GM18519 (cell line): ENCODE measurements at regions not wholly inside any gene's neighbourhood (a gene's known extent, or its start where the extent isn't known, plus 50 kb on each side); places are given as distances from the start of the nearest gene placed in this dataset.
"Not testable (repeated sequence)": the region's sequence is repeated elsewhere in the genome, so short reads cannot be mapped to it uniquely, and the experiment has no call there.

Source experiments
- ATAC-seq: cut with Tn5 transposase; IDR thresholded peaks from one replicate; pipeline ENCODE4 v1.9.1; 2021; ENCODE audit warnings: mild to moderate bottlenecking, moderate library complexity; ENCODE audit not compliant: unreplicated experiment, low FRiP score

GRCh38 chr4:10866666-10867065, 182.1 kb upstream of the CLNK start:
- ATAC-seq, result no peak

GRCh38 chr4:10861036-10861435, 176.5 kb upstream of the CLNK start:
- ATAC-seq, result no peak

- ATAC-seq, result no peak
Observed at GRCh38 chr4:10856271-10856782, 171.8 kb upstream of the CLNK start.

- no peak for ATAC-seq
Observed at GRCh38 chr4:10853196-10853595, 168.6 kb upstream of the CLNK start.

- no peak for ATAC-seq
Observed at GRCh38 chr4:10841697-10842096, 157.1 kb upstream of the CLNK start.

GRCh38 chr4:10837151-10837550, 152.6 kb upstream of the CLNK start:
- no peak for ATAC-seq

- ATAC-seq, result no peak
Observed at GRCh38 chr4:10832806-10833628, 148.4 kb upstream of the CLNK start.

GRCh38 chr4:10831727-10832408, 147.3 kb upstream of the CLNK start:
- no peak for ATAC-seq

GRCh38 chr4:10828918-10829538, 144.5 kb upstream of the CLNK start:
- ATAC-seq, result not testable (repeated sequence)

GRCh38 chr4:10821826-10822225, 137.3 kb upstream of the CLNK start:
- no peak for ATAC-seq

GRCh38 chr4:10816571-10816970, 132.0 kb upstream of the CLNK start:
- no peak for ATAC-seq

- ATAC-seq, result no peak
Observed at GRCh38 chr4:10811991-10812390, 127.4 kb upstream of the CLNK start.

GRCh38 chr4:10810411-10810810, 125.8 kb upstream of the CLNK start:
- no peak for ATAC-seq

GRCh38 chr4:10809905-10810304, 125.3 kb upstream of the CLNK start:
- ATAC-seq, result peak; percentile 49

GRCh38 chr4:10808591-10808990, 124.0 kb upstream of the CLNK start:
- ATAC-seq, result no peak

- no peak for ATAC-seq
Observed at GRCh38 chr4:10806953-10807645, 122.5 kb upstream of the CLNK start.

- ATAC-seq, result no peak
Observed at GRCh38 chr4:10803713-10804343, 119.3 kb upstream of the CLNK start.

GRCh38 chr4:10787365-10787764, 102.8 kb upstream of the CLNK start:
- ATAC-seq, result no peak

GRCh38 chr4:10784621-10785020, 100.1 kb upstream of the CLNK start:
- ATAC-seq, result no peak

GRCh38 chr4:10783351-10783750, 98.8 kb upstream of the CLNK start:
- no peak for ATAC-seq
